HepG2 (cell line): ENCODE measurements at regions not wholly inside any gene's neighbourhood (a gene's known extent, or its start where the extent isn't known, plus 50 kb on each side); places are given as distances from the start of the nearest gene placed in this dataset.

ENCODE experiments used
- ATAC-seq: fragments of 200-7000 bp; cut with Tn5 transposase; 3 replicates; pipeline ENCODE4 v1.9.1; 2020; ENCODE audit warnings: mild to moderate bottlenecking, moderate library complexity
- BruUV-seq: library from RNA; stranded (reverse); fragments of 400-500 nt; replicated peaks from 2 replicates; lab custom pipeline; 2021; lab: Mats Ljungman, UMichigan
- CTCF ChIA-PET: fragments of 300-600 bp; formaldehyde crosslinking; extraction: SDS; loops from one replicate; lab custom pipeline; 2021; ENCODE audit warnings: low total read pairs, inconsistent platforms, low intra/inter-chr PET ratio; lab: Yijun Ruan, JAX
- POLR2A ChIA-PET: fragments of 350-600 bp; sonication (Branson Sonifier 250); formaldehyde crosslinking; loops from one replicate; lab custom pipeline; 2020; ENCODE audit warnings: antibody characterized with exemption, inconsistent platforms; lab: Yijun Ruan, JAX
- DNase-seq: peaks from one replicate; pipeline ENCODE4 v3.0.0-alpha.2; 2015; ENCODE audit warnings: low spot score
- FAIRE-seq: peaks from 3 replicates; lab custom pipeline; 2011; peaks lifted over from hg19 to GRCh38; lab: Jason Lieb, UNC
- H2AFZ ChIP-seq: one replicate; pipeline ENCODE4 v1.6.1; 2011; ENCODE audit warnings: low read length, inconsistent platforms
- H3K27ac ChIP-seq: fragments of 300-600 bp; 3 replicates; pipeline ENCODE4 v1.8.0; 2011; ENCODE audit warnings: mixed run types, mild to moderate bottlenecking, mixed read lengths, low read length, inconsistent platforms; ENCODE audit not compliant: insufficient read depth; ENCODE audit errors: extremely low read length
- H3K27me3 ChIP-seq, 2 experiments: fragments of 200-600 bp in 1 of 2; 2 replicates in 1 of 2; 3 replicates in 1 of 2; pipeline versions ENCODE4 v1.6.0 to v1.8.0; 2011; ENCODE audit warnings: low read length in 2 of 2, mild to moderate bottlenecking in 2 of 2, moderate library complexity in 2 of 2, inconsistent platforms in 1 of 2; ENCODE audit not compliant: insufficient read depth in 2 of 2, control insufficient read depth in 1 of 2
- H3K36me3 ChIP-seq, 2 experiments: fragments of 200-600 bp in 1 of 2; replicated peaks in 1 of 2; 2 replicates in 1 of 2; 3 replicates in 1 of 2; pipeline versions ENCODE4 v1.5.1 to v1.8.0; 2011; ENCODE audit warnings: low read length in 2 of 2, inconsistent platforms in 1 of 2; ENCODE audit not compliant: insufficient read depth in 2 of 2, control insufficient read depth in 1 of 2
- H3K4me1 ChIP-seq: 2 replicates; pipeline ENCODE4 v1.5.1; 2012; ENCODE audit warnings: low read length, inconsistent platforms; ENCODE audit not compliant: insufficient read depth
- H3K4me2 ChIP-seq: 2 replicates; pipeline ENCODE4 v1.6.0; 2011; ENCODE audit warnings: low read depth, low read length, inconsistent platforms
- H3K4me3 ChIP-seq, 3 experiments: fragments of 200-600 bp in 1 of 3; sonication (generic), shearing (Covaris generic) in 1 of 3; replicated peaks in 1 of 3; 2 replicates each; pipeline ENCODE4 v1.5.1; 2011 to 2016; ENCODE audit warnings: low read length in 3 of 3, inconsistent platforms in 2 of 3, low read depth in 2 of 3, mild to moderate bottlenecking in 2 of 3, control low read depth in 1 of 3, mixed read lengths in 1 of 3; ENCODE audit not compliant: insufficient read depth in 1 of 3
- H3K79me2 ChIP-seq: one replicate; pipeline ENCODE4 v1.6.1; 2011; ENCODE audit warnings: low read length, inconsistent platforms; ENCODE audit not compliant: insufficient read depth
- H3K9ac ChIP-seq: 2 replicates; pipeline ENCODE4 v1.6.0; 2011; ENCODE audit warnings: mild to moderate bottlenecking, low read depth, low read length, inconsistent platforms; ENCODE audit not compliant: insufficient read depth
- H3K9me3 ChIP-seq: 2 replicates; pipeline ENCODE4 v1.5.1; 2012; ENCODE audit warnings: mild to moderate bottlenecking, low read length
- H4K20me1 ChIP-seq: 2 replicates; pipeline ENCODE4 v1.6.0; 2011; ENCODE audit warnings: inconsistent platforms, mild to moderate bottlenecking, low read length, moderate library complexity; ENCODE audit not compliant: insufficient read depth
- AHR ChIP-seq: IDR thresholded peaks from 2 replicates; pipeline ENCODE4 v1.6.1; 2018; ENCODE audit warnings: missing genetic modification reagents, missing compliant biosample characterization
- FOXJ3 ChIP-seq: sonication (generic); formaldehyde crosslinking; IDR thresholded peaks from 2 replicates; pipeline ENCODE4 v1.4.0; 2020; ENCODE audit warnings: missing genetic modification reagents, mild to moderate bottlenecking, borderline replicate concordance
- FOXP1 ChIP-seq, 2 experiments: fragments of 450-650 bp in 1 of 2; IDR thresholded peaks; 2 replicates each; pipeline ENCODE4 v1.6.1; 2017 to 2018; ENCODE audit warnings: antibody characterized with exemption in 1 of 2
- IKZF4 ChIP-seq: sonication (generic); formaldehyde crosslinking; IDR thresholded peaks from 2 replicates; pipeline ENCODE4 v1.5.1; 2020; ENCODE audit warnings: borderline replicate concordance, mild to moderate bottlenecking, low read depth, missing genetic modification reagents; ENCODE audit errors: not compliant biosample characterization
- PITX1 ChIP-seq: sonication (generic); formaldehyde crosslinking; IDR thresholded peaks from 2 replicates; pipeline ENCODE4 v1.5.1; 2020; ENCODE audit warnings: mild to moderate bottlenecking, missing genetic modification reagents
- RBM22 ChIP-seq: fragments of 200-400 bp; formaldehyde crosslinking; optimal IDR thresholded peaks from 2 replicates; pipeline ENCODE3; 2017; ENCODE audit warnings: mild to moderate bottlenecking, low read length, moderate library complexity
- TRIM24 ChIP-seq: sonication (generic); formaldehyde crosslinking; IDR thresholded peaks from 2 replicates; pipeline ENCODE4 v1.8.0; 2022; ENCODE audit warnings: mild to moderate bottlenecking, missing genetic modification reagents
- ZC3H4 ChIP-seq: sonication (generic); formaldehyde crosslinking; IDR thresholded peaks from 2 replicates; pipeline ENCODE4 v1.4.0; 2020; ENCODE audit warnings: missing genetic modification reagents, borderline replicate concordance
- ZNF138 ChIP-seq: sonication (generic); formaldehyde crosslinking; IDR thresholded peaks from 2 replicates; pipeline ENCODE4 v1.5.0; 2020; ENCODE audit warnings: mild to moderate bottlenecking, low read depth, missing genetic modification reagents
- ZNF24 ChIP-seq: fragments of 450-650 bp; IDR thresholded peaks from 2 replicates; pipeline ENCODE4 v1.6.1; 2017; ENCODE audit warnings: antibody characterized with exemption, mild to moderate bottlenecking
- ZNF34 ChIP-seq: sonication (generic); formaldehyde crosslinking; IDR thresholded peaks from 2 replicates; pipeline ENCODE4 v1.4.0; 2020; ENCODE audit warnings: mild to moderate bottlenecking, missing genetic modification reagents, borderline replicate concordance
- ZNF556 ChIP-seq: sonication (generic); formaldehyde crosslinking; IDR thresholded peaks from 2 replicates; pipeline ENCODE4 v1.4.0; 2020; ENCODE audit warnings: mild to moderate bottlenecking, missing genetic modification reagents, borderline replicate concordance
- WGBS: methylation state at CpG from one replicate; pipeline ENCODE4 v1.1.6; 2017; ENCODE audit warnings: low lambda C conversion rate; 5-methylcytosine and 5-hydroxymethylcytosine counted together
- in situ Hi-C: cut with HindIII; loops from 2 replicates; pipeline ENCODE4 v1.10.0; 2017; ENCODE audit warnings: low pct_unique_long_range_greater_than_20kb; ENCODE audit not compliant: extremely low pct_ligation_motif_present
- intact Hi-C: fragments of 100-400 bp; cut with micrococcal nuclease; formaldehyde crosslinking; loops from one replicate; pipeline ENCODE4 v1.10.0; 2022; ENCODE audit not compliant: unreplicated experiment
- TF ChIP-seq, protein P1 (sequence below): sonication (generic); formaldehyde crosslinking; IDR thresholded peaks from 2 replicates; pipeline ENCODE4 v1.5.0; 2020; ENCODE audit warnings: mild to moderate bottlenecking, low read depth, missing genetic modification reagents, borderline replicate concordance
- TF ChIP-seq, protein P2 (sequence below): IDR thresholded peaks from 2 replicates; pipeline ENCODE4 v1.6.1; 2016
- TF ChIP-seq, protein P3 (sequence below): sonication (generic); formaldehyde crosslinking; IDR thresholded peaks from 2 replicates; pipeline ENCODE4 v1.5.1; 2020; ENCODE audit warnings: missing genetic modification reagents, mild to moderate bottlenecking, borderline replicate concordance
- TF ChIP-seq, protein P4 (sequence below): IDR thresholded peaks from 2 replicates; pipeline ENCODE4 v1.6.1; 2016; ENCODE audit warnings: low read depth, missing genetic modification reagents, missing compliant biosample characterization

DNA sequence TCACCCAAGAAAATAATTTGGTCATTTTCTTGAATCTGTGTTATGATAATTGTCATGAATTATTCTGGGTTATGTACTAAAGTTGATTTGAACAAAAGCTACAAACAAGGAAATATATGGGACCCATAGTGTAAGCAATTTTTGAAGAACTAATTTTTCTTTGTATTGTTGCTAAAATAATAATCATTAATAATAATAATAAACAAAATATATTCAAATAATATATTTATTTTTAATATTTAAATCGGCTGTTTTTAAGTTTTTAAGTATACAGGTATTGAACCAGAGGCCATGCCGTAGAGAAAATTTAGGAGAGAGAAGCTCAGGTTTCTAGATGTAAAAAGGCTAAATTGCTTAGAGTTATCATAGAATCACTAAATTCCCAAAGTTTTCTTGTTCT, 747.3 kb downstream of the LUZP2 start:
- CTCF ChIA-PET = no interaction called here
- no peak for DNase-seq
- Histone ChIP-seq H3K9ac (no peak overlapping the region), H3K9me3 (peaks cover 19% of the 10 kb centered on the region), H3K27ac (no peak overlapping the region), H2AFZ (no peak overlapping the region), H3K36me3 (no peaks in the 10 kb centered on the region), H3K4me3 (no peak overlapping the region), H3K79me2 (no peaks in the 10 kb centered on the region), H4K20me1 (no peaks in the 10 kb centered on the region), H3K27me3 (no peaks in the 10 kb centered on the region), H3K4me2 (no peak overlapping the region), H3K4me1 (no peaks in the 10 kb centered on the region)
- WGBS = 20% methylated on average over 2 of the region's 2 CpGs
- ATAC-seq = no peak
- POLR2A ChIA-PET = no interaction called here
- FAIRE-seq = no peak
- intact Hi-C loops (no loop called here), in situ Hi-C loops (no loop called here)
- BruUV-seq = no TSS peak
- no peak for TF ChIP-seq FOXP1 (IDR thresholded peaks at IDR 0.05)
- no peak for TF ChIP-seq FOXP1 (CRISPR knock-in tag; IDR thresholded peaks at IDR 0.05)
- TF ChIP-seq ZC3H4 (CRISPR knock-in tag) = no peak
- TF ChIP-seq, protein P1, sequence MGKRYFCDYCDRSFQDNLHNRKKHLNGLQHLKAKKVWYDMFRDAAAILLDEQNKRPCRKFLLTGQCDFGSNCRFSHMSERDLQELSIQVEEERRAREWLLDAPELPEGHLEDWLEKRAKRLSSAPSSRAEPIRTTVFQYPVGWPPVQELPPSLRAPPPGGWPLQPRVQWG (CRISPR knock-in tag) = no peak
- TF ChIP-seq RBM22 = no peak
- TF ChIP-seq TRIM24 = no peak
- TF ChIP-seq, protein P2, sequence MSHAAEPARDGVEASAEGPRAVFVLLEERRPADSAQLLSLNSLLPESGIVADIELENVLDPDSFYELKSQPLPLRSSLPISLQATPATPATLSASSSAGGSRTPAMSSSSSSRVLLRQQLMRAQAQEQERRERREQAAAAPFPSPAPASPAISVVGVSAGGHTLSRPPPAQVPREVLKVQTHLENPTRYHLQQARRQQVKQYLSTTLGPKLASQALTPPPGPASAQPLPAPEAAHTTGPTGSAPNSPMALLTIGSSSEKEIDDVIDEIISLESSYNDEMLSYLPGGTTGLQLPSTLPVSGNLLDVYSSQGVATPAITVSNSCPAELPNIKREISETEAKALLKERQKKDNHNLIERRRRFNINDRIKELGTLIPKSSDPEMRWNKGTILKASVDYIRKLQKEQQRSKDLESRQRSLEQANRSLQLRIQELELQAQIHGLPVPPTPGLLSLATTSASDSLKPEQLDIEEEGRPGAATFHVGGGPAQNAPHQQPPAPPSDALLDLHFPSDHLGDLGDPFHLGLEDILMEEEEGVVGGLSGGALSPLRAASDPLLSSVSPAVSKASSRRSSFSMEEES (CRISPR knock-in tag) = no peak
- TF ChIP-seq ZNF34 (CRISPR knock-in tag) = no peak
- TF ChIP-seq PITX1 (CRISPR knock-in tag) = no peak
- TF ChIP-seq ZNF138 = no peak
- TF ChIP-seq, protein P3, sequence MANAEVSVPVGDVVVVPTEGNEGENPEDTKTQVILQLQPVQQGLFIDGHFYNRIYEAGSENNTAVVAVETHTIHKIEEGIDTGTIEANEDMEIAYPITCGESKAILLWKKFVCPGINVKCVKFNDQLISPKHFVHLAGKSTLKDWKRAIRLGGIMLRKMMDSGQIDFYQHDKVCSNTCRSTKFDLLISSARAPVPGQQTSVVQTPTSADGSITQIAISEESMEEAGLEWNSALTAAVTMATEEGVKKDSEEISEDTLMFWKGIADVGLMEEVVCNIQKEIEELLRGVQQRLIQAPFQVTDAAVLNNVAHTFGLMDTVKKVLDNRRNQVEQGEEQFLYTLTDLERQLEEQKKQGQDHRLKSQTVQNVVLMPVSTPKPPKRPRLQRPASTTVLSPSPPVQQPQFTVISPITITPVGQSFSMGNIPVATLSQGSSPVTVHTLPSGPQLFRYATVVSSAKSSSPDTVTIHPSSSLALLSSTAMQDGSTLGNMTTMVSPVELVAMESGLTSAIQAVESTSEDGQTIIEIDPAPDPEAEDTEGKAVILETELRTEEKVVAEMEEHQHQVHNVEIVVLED (CRISPR knock-in tag) = no peak
- no peak for TF ChIP-seq IKZF4
- TF ChIP-seq ZNF24 = no peak
- TF ChIP-seq ZNF556 (CRISPR knock-in tag) = no peak
- no peak for TF ChIP-seq FOXJ3
- TF ChIP-seq AHR (CRISPR knock-in tag) = no peak
- TF ChIP-seq, protein P4, sequence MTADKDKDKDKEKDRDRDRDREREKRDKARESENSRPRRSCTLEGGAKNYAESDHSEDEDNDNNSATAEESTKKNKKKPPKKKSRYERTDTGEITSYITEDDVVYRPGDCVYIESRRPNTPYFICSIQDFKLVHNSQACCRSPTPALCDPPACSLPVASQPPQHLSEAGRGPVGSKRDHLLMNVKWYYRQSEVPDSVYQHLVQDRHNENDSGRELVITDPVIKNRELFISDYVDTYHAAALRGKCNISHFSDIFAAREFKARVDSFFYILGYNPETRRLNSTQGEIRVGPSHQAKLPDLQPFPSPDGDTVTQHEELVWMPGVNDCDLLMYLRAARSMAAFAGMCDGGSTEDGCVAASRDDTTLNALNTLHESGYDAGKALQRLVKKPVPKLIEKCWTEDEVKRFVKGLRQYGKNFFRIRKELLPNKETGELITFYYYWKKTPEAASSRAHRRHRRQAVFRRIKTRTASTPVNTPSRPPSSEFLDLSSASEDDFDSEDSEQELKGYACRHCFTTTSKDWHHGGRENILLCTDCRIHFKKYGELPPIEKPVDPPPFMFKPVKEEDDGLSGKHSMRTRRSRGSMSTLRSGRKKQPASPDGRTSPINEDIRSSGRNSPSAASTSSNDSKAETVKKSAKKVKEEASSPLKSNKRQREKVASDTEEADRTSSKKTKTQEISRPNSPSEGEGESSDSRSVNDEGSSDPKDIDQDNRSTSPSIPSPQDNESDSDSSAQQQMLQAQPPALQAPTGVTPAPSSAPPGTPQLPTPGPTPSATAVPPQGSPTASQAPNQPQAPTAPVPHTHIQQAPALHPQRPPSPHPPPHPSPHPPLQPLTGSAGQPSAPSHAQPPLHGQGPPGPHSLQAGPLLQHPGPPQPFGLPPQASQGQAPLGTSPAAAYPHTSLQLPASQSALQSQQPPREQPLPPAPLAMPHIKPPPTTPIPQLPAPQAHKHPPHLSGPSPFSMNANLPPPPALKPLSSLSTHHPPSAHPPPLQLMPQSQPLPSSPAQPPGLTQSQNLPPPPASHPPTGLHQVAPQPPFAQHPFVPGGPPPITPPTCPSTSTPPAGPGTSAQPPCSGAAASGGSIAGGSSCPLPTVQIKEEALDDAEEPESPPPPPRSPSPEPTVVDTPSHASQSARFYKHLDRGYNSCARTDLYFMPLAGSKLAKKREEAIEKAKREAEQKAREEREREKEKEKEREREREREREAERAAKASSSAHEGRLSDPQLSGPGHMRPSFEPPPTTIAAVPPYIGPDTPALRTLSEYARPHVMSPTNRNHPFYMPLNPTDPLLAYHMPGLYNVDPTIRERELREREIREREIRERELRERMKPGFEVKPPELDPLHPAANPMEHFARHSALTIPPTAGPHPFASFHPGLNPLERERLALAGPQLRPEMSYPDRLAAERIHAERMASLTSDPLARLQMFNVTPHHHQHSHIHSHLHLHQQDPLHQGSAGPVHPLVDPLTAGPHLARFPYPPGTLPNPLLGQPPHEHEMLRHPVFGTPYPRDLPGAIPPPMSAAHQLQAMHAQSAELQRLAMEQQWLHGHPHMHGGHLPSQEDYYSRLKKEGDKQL (CRISPR knock-in tag) = no peak
